ENCODE measurements at regions not wholly inside any gene's neighbourhood (a gene's known extent, or its start where the extent isn't known, plus 50 kb on each side); places are given as distances from the start of the nearest gene placed in this dataset.

- Histone ChIP-seq H2AFZ (ENCODE audit: low read depth, low read length) (no peak overlapping the region), H3K9me1 (replicated peaks; ENCODE audit: control insufficient read depth, extremely low read depth, insufficient read depth, low read length) (no peaks in the 10 kb centered on the region), H3K27me3 (ENCODE audit: control insufficient read depth in 2 of 2, insufficient read depth in 2 of 2, low read length in 2 of 2) (peaks cover 11 to 12% of the 10 kb centered on the region in 2 experiments), H3K9me3 (replicated peaks; ENCODE audit: control insufficient read depth, insufficient read depth, low read length) (no peaks in the 10 kb centered on the region), H3K9ac (replicated peaks; ENCODE audit: extremely low read depth, insufficient read depth, low read length) (no peak overlapping the region), H3K27ac (ENCODE audit: insufficient read depth, low read depth, low read length) (no peak overlapping the region), H3K4me2 (ENCODE audit: insufficient read depth, low read length) (no peak overlapping the region), H3K79me2 (ENCODE audit: control insufficient read depth, insufficient read depth, low read length) (no peaks in the 10 kb centered on the region), H3K36me3 (ENCODE audit: control insufficient read depth in 2 of 2, extremely low read depth in 1 of 2, insufficient read depth in 2 of 2, low read length in 2 of 2) (no peaks in the 10 kb centered on the region), H3K4me1 (ENCODE audit: control insufficient read depth, extremely low read depth, insufficient read depth, low read length) (peaks cover 2% of the 10 kb centered on the region), H4K20me1 (replicated peaks; ENCODE audit: control insufficient read depth, extremely low read depth, insufficient read depth, low read length) (no peaks in the 10 kb centered on the region), H3K4me3 (replicated peaks in 1 of 3; ENCODE audit: insufficient read depth in 1 of 3, low read depth in 1 of 3, low read length in 3 of 3) (no peak overlapping the region)
- intact Hi-C loops (cut with micrococcal nuclease): no loop called here
- ChIA-PET POLR2A (no interaction called here), CTCF (no interaction called here)
- BruUV-seq (replicated peaks): no TSS peak
- no peak for FAIRE-seq
- DNase-seq (ENCODE audit: low read depth, low spot score): no peak
- TF ChIP-seq EZH2 (IDR thresholded peaks at IDR 0.05; ENCODE audit: borderline replicate concordance, low read depth, low read length, severe bottlenecking): no peak
- no peak for TF ChIP-seq POLR2A (IDR thresholded peaks at IDR 0.05; ENCODE audit: low read depth, low read length)
- no peak for TF ChIP-seq MYC (IDR thresholded peaks at IDR 0.05; ENCODE audit: low read depth, low read length)
- no peak for TF ChIP-seq FOS (IDR thresholded peaks at IDR 0.05; ENCODE audit: borderline replicate concordance, insufficient read depth, low read length)
- no peak for TF ChIP-seq JUN (IDR thresholded peaks at IDR 0.05; ENCODE audit: borderline replicate concordance, insufficient read depth, insufficient read length, low read depth)
- TF ChIP-seq CTCF (IDR thresholded peaks at IDR 0.05; ENCODE audit: extremely low read depth in 1 of 2, insufficient read depth in 1 of 2, low read depth in 1 of 2, low read length in 2 of 2): no peak
- no peak for TF ChIP-seq MAX (IDR thresholded peaks at IDR 0.05; ENCODE audit: insufficient read depth, insufficient read length)
- no peak for TF ChIP-seq POLR2AphosphoS5 (IDR thresholded peaks at IDR 0.05; ENCODE audit: insufficient read depth, low read depth, low read length)
- no peak for TF ChIP-seq GATA2 (IDR thresholded peaks at IDR 0.05; ENCODE audit: insufficient read depth, insufficient read length, low read depth, low read length)
- dilution Hi-C loops (cut with MboI; ENCODE audit: extremely low pct_ligation_motif_present, low sequenced_read_pairs): no loop called here
Observed at GRCh38 chr4:41418444-41418843, 119.5 kb upstream of the LIMCH1 start.

Data from endothelial cell of umbilical vein (primary cell).